DOHH2 (cell line): ENCODE measurements at regions not wholly inside any gene's neighbourhood (a gene's known extent, or its start where the extent isn't known, plus 50 kb on each side); places are given as distances from the start of the nearest gene placed in this dataset.

Experiments
- H3F3A ChIP-seq: fragments of 200-600 bp; sonication (generic), shearing (Covaris generic); 2 replicates; pipeline ENCODE4 v1.6.0; 2016; ENCODE audit warnings: antibody characterized with exemption, mild to moderate bottlenecking; ENCODE audit not compliant: control insufficient read depth, insufficient read depth
- H3K27ac ChIP-seq: fragments of 200-600 bp; sonication (generic); 2 replicates; pipeline ENCODE4 v1.5.1; 2014; ENCODE audit warnings: low read depth, mild to moderate bottlenecking, low read length, moderate library complexity
- H3K27me3 ChIP-seq: fragments of 200-600 bp; sonication (generic); 2 replicates; pipeline ENCODE4 v1.6.1; 2014; ENCODE audit warnings: mild to moderate bottlenecking, low read length, mixed read lengths; ENCODE audit not compliant: control insufficient read depth
- H3K36me3 ChIP-seq: fragments of 200-600 bp; sonication (generic); 2 replicates; pipeline ENCODE4 v1.6.1; 2014; ENCODE audit warnings: mild to moderate bottlenecking, low read length, moderate library complexity, mixed read lengths; ENCODE audit not compliant: control insufficient read depth
- H3K4me1 ChIP-seq: fragments of 200-600 bp; sonication (generic); 2 replicates; pipeline ENCODE4 v1.6.1; 2014; ENCODE audit warnings: mild to moderate bottlenecking, low read length, mixed read lengths; ENCODE audit not compliant: control insufficient read depth
- H3K4me2 ChIP-seq: fragments of 200-600 bp; sonication (generic); 2 replicates; pipeline ENCODE4 v1.6.0; 2014; ENCODE audit warnings: mild to moderate bottlenecking, low read length, moderate library complexity
- H3K4me3 ChIP-seq: fragments of 200-600 bp; sonication (generic); 2 replicates; pipeline ENCODE4 v1.5.1; 2014; ENCODE audit warnings: mild to moderate bottlenecking, low read length, mixed read lengths
- H3K79me2 ChIP-seq: fragments of 200-600 bp; sonication (generic); 2 replicates; pipeline ENCODE4 v1.6.1; 2014; ENCODE audit warnings: mild to moderate bottlenecking, low read length, mixed read lengths; ENCODE audit not compliant: control insufficient read depth
- H3K9me2 ChIP-seq: fragments of 200-600 bp; sonication (generic); replicated peaks from 2 replicates; pipeline ENCODE4 v1.6.1; 2014; ENCODE audit warnings: mild to moderate bottlenecking, low read length, mixed read lengths; ENCODE audit not compliant: control insufficient read depth
- H3K9me3 ChIP-seq: fragments of 200-600 bp; sonication (generic); 2 replicates; pipeline ENCODE4 v1.6.1; 2014; ENCODE audit warnings: antibody characterized with exemption, low read length, mixed read lengths; ENCODE audit not compliant: control insufficient read depth, insufficient read depth
- H4K20me1 ChIP-seq: fragments of 200-600 bp; sonication (generic); 2 replicates; pipeline ENCODE4 v1.6.0; 2014; ENCODE audit warnings: low read depth, mild to moderate bottlenecking, antibody characterized with exemption, low read length, moderate library complexity; ENCODE audit not compliant: control insufficient read depth, insufficient read depth
- EZH2phosphoT487 ChIP-seq: fragments of 200-600 bp; sonication (generic); IDR thresholded peaks from 2 replicates; pipeline ENCODE4 v1.6.1; 2017; ENCODE audit warnings: borderline replicate concordance, mild to moderate bottlenecking, antibody characterized with exemption, low read length, moderate library complexity, mixed read lengths
- TF ChIP-seq, protein P1 (sequence below): fragments of 200-600 bp; sonication (generic); IDR thresholded peaks from one replicate; pipeline ENCODE4 v1.5.1; 2014; ENCODE audit warnings: antibody characterized with exemption, mild to moderate bottlenecking, low read depth, low read length; ENCODE audit not compliant: poor library complexity, severe bottlenecking

GRCh38 chr22:42217752-42218280 is 52.6 kb downstream of the TCF20 start:
- Histone ChIP-seq H4K20me1 (peaks cover 22% of the 10 kb centered on the region), H3K27me3 (no peaks in the 10 kb centered on the region), H3K27ac (no peak overlapping the region), H3K9me3 (no peaks in the 10 kb centered on the region), H3K9me2 (no peaks in the 10 kb centered on the region), H3K4me3 (no peak overlapping the region), H3K79me2 (peaks cover 79% of the 10 kb centered on the region), H3K4me1 (peaks cover 6% of the 10 kb centered on the region), H3K4me2 (no peak overlapping the region), H3F3A (no peaks in the 10 kb centered on the region), H3K36me3 (peaks cover 25% of the 10 kb centered on the region)
- TF ChIP-seq, protein P1, sequence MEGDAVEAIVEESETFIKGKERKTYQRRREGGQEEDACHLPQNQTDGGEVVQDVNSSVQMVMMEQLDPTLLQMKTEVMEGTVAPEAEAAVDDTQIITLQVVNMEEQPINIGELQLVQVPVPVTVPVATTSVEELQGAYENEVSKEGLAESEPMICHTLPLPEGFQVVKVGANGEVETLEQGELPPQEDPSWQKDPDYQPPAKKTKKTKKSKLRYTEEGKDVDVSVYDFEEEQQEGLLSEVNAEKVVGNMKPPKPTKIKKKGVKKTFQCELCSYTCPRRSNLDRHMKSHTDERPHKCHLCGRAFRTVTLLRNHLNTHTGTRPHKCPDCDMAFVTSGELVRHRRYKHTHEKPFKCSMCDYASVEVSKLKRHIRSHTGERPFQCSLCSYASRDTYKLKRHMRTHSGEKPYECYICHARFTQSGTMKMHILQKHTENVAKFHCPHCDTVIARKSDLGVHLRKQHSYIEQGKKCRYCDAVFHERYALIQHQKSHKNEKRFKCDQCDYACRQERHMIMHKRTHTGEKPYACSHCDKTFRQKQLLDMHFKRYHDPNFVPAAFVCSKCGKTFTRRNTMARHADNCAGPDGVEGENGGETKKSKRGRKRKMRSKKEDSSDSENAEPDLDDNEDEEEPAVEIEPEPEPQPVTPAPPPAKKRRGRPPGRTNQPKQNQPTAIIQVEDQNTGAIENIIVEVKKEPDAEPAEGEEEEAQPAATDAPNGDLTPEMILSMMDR: no peak
- TF ChIP-seq EZH2phosphoT487: no peak

DNA sequence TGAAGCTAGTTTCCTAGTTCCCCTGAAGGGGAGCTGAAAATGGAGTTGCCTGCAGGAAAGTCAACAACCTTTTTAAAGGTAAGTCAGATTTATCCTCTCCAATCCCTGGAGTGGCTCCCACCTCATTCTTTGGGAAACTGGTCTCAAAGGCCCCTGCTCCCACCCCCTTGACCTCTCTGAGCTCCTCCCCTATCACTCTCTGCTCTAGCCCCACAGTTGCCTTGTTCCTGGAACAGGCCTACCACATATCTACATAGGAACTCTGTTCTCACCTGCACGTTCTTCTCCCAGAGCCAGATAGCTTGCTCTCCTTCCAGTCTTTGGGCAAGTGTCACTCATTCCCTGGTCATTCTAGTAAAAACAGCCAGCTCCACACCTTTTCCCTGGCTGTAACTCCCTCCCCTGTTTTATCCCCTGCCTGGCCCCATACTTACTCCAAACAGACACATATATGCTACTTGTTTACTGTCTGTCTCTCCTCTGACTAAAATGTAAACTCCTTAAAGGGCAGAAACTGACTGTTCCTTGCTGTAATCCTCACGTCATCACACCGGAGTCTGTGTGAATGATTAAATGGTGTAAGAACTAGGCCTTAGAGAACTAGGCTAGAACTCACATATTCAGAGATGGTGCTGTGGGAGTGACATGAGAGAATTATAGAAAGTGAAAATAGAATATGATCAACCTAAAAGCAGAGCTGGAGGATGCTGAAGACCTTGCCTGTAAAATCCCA is 53.3 kb downstream of the TCF20 start:
- Histone ChIP-seq H3K4me3 (no peak overlapping the region), H4K20me1 (peaks cover 16% of the 10 kb centered on the region; the same call in 1 of the 2 replicates), H3K9me2 (no peaks in the 10 kb centered on the region), H3K79me2 (peaks cover 73% of the 10 kb centered on the region), H3K4me1 (peaks cover 6% of the 10 kb centered on the region), H3K27ac (no peak overlapping the region), H3K9me3 (no peaks in the 10 kb centered on the region), H3F3A (no peaks in the 10 kb centered on the region), H3K4me2 (no peak overlapping the region), H3K27me3 (no peaks in the 10 kb centered on the region), H3K36me3 (peaks cover 31% of the 10 kb centered on the region)
- no peak for TF ChIP-seq EZH2phosphoT487
- TF ChIP-seq, protein P1: no peak

DNA sequence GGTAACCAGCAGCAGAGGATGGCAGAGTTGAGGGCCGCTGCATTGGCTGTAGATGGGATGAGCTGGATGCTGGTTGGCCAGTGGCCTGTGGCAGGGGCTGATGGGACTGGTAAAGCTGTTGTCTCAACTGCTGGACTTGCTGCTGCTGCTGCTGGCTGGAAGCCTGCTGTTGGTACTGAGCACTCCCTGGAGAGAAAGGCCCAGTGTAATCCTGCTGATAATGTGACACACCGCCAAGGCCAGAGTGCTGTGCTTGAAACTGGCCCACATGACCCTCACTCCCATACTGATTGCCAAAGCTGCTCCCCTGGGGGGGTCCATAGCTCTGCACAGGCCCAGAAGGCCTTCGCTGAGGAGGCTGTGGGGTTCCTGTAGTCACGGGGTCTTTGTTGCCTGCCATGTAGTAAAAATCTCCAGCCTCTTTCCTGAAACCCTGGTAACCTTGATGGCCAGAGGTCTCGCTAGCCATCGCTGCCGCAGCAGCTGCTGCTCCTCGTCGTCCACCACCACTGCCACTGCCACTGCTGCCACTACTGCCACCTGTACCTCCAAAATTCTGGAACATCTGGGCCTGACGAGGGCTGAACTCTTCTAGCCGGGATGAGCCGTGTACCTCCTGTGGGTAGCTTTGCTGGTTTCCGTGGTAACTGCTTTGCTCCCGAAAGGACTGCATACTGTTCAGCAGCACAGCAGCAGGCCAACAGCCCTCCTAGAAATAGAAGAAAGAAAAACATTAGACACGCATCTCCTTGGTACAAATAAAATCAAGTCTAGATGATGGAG is 55.6 kb downstream of the TCF20 start:
- H3F3A ChIP-seq: no peaks in the 10 kb centered on the region
- H3K27ac ChIP-seq: no peak overlapping the region
- H3K79me2 ChIP-seq: peaks cover 63% of the 10 kb centered on the region
- no peaks in the 10 kb centered on the region for H3K27me3 ChIP-seq
- peaks cover 6% of the 10 kb centered on the region for H3K4me1 ChIP-seq
- peaks cover 55% of the 10 kb centered on the region for H3K36me3 ChIP-seq
- no peaks in the 10 kb centered on the region for H3K9me2 ChIP-seq
- peaks cover 16% of the 10 kb centered on the region; the same call in 1 of the 2 replicates for H4K20me1 ChIP-seq
- H3K9me3 ChIP-seq: no peaks in the 10 kb centered on the region
- TF ChIP-seq EZH2phosphoT487: no peak
- TF ChIP-seq, protein P1: no peak
- H3K4me3 ChIP-seq: no peak overlapping the region
- H3K4me2 ChIP-seq: no peak overlapping the region
